ENCODE measurements at regions not wholly inside any gene's neighbourhood (a gene's known extent, or its start where the extent isn't known, plus 50 kb on each side); places are given as distances from the start of the nearest gene placed in this dataset.
A peak's percentile ranks its signal among the peaks of the same experiment; 100 is the strongest.

- no peak for TF ChIP-seq CTCF (IDR thresholded peaks at IDR 0.05; ENCODE audit: low read depth, low read length, missing control alignments)
- H3K4me3 ChIP-seq (ENCODE audit: low read depth, low read length): no peak overlapping the region
- peak; percentile 15 for DNase-seq (ENCODE audit: low read depth)
These were observed 103.2 kb upstream of the SIX3 start for GRCh38 chr2:44838116-44838790.

GRCh38 chr2:44839370-44839769 lies 102.1 kb upstream of the SIX3 start:
- DNase-seq (ENCODE audit: low read depth): no peak
- no peak overlapping the region for H3K4me3 ChIP-seq (ENCODE audit: low read depth, low read length)
- no peak for TF ChIP-seq CTCF (IDR thresholded peaks at IDR 0.05; ENCODE audit: low read depth, low read length, missing control alignments)

- DNase-seq (ENCODE audit: low read depth): no peak
- H3K4me3 ChIP-seq (ENCODE audit: low read depth, low read length): no peak overlapping the region
- no peak for TF ChIP-seq CTCF (IDR thresholded peaks at IDR 0.05; ENCODE audit: low read depth, low read length, missing control alignments)
These were observed 101.6 kb upstream of the SIX3 start for GRCh38 chr2:44839771-44840502.

- no peak for DNase-seq (ENCODE audit: low read depth)
- no peak overlapping the region for H3K4me3 ChIP-seq (ENCODE audit: low read depth, low read length)
- no peak for TF ChIP-seq CTCF (IDR thresholded peaks at IDR 0.05; ENCODE audit: low read depth, low read length, missing control alignments)
These were observed 101.0 kb upstream of the SIX3 start for GRCh38 chr2:44840503-44840850.

- H3K4me3 ChIP-seq (ENCODE audit: low read depth, low read length): no peak overlapping the region
- no peak for TF ChIP-seq CTCF (IDR thresholded peaks at IDR 0.05; ENCODE audit: low read depth, low read length, missing control alignments)
- no peak for DNase-seq (ENCODE audit: low read depth)
These were observed 98.4 kb upstream of the SIX3 start for GRCh38 chr2:44843086-44843485.

GRCh38 chr2:44843641-44844310 lies 97.7 kb upstream of the SIX3 start:
- H3K4me3 ChIP-seq (ENCODE audit: low read depth, low read length): no peak overlapping the region
- DNase-seq (ENCODE audit: low read depth): no peak
- TF ChIP-seq CTCF (IDR thresholded peaks at IDR 0.05; ENCODE audit: low read depth, low read length, missing control alignments): no peak
